ENCODE measurements at regions not wholly inside any gene's neighbourhood (a gene's known extent, or its start where the extent isn't known, plus 50 kb on each side); places are given as distances from the start of the nearest gene placed in this dataset.

DNA sequence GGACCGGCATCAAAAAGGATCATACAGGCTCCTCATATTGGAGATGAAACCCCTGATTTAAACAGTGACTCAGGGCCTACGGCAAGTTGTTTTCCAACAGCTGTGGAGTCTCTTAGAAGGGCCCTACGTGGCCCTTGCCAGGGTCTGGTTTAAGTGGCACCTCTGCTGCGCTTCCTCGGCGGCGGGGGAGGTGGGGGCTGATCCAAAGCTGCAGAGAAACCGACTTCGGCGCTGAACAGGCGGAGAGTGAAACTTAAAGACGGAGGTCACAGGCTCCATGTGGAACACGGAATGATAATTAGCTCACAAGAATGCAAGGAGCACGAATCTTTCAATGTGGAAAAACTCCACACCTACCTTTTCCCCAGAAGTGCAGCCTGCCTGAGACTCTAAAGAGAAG lies 477.9 kb downstream of the TCERG1L start:
- TF ChIP-seq ELF4 (IDR thresholded peaks at IDR 0.05), result no peak
- no peak for TF ChIP-seq BHLHE40 (IDR thresholded peaks at IDR 0.05; ENCODE audit: borderline replicate concordance)
- no peak for TF ChIP-seq SP1 (IDR thresholded peaks at IDR 0.05)

All from HEK293T (cell line).